Upper lobe of left lung (tissue), 4 donors: ENCODE measurements at regions not wholly inside any gene's neighbourhood (a gene's known extent, or its start where the extent isn't known, plus 50 kb on each side); places are given as distances from the start of the nearest gene placed in this dataset.

Experiments
- CTCF ChIP-seq, 6 experiments: fragments of 450-650 bp in 4 of 6; fragments of 200-600 bp in 2 of 6; sonication (generic) in 2 of 6; IDR thresholded peaks; one replicate each; pipeline ENCODE4 v1.5.1; 2016 to 2019; ENCODE audit warnings: antibody characterized with exemption in 6 of 6
- EP300 ChIP-seq, 4 donors: sonication (generic); formaldehyde crosslinking; IDR thresholded peaks; one replicate each; pipeline ENCODE4 v1.5.1; 2017; ENCODE audit warnings: antibody characterized with exemption in 4 of 4, control low read depth in 2 of 4
- POLR2A ChIP-seq, 4 donors: fragments of 450-650 bp; IDR thresholded peaks; one replicate each; pipeline ENCODE4 v1.5.1; 2016 to 2017; ENCODE audit warnings: antibody characterized with exemption in 4 of 4, mild to moderate bottlenecking in 2 of 4
- POLR2AphosphoS5 ChIP-seq, 2 donors: sonication (generic); formaldehyde crosslinking; IDR thresholded peaks; one replicate each; pipeline ENCODE4 v1.5.1; 2017; ENCODE audit warnings: antibody characterized with exemption in 2 of 2

GRCh38 chr12:100069795-100070194 lies 72.9 kb downstream of the BLTP3B start:
- TF ChIP-seq CTCF (IDR thresholded peaks at IDR 0.05) (no peak), EP300 (IDR thresholded peaks at IDR 0.05) (no peak), POLR2A (IDR thresholded peaks at IDR 0.05) (no peak), POLR2AphosphoS5 (IDR thresholded peaks at IDR 0.05) (no peak)
